H1 (cell line): ENCODE measurements at regions not wholly inside any gene's neighbourhood (a gene's known extent, or its start where the extent isn't known, plus 50 kb on each side); places are given as distances from the start of the nearest gene placed in this dataset.

Source experiments
- CTCF ChIA-PET: fragments of 300-600 bp; sonication (Branson Sonifier 250); formaldehyde crosslinking; loops from one replicate; lab custom pipeline; 2021; ENCODE audit not compliant: partially characterized antibody; lab: Charles Lee
- POLR2A ChIA-PET: fragments of 300-600 bp; sonication (Branson Sonifier 250); formaldehyde crosslinking; loops from one replicate; lab custom pipeline; 2021; ENCODE audit warnings: inconsistent platforms; ENCODE audit not compliant: partially characterized antibody; lab: Charles Lee
- DNase-seq, 2 experiments: peaks; one replicate each; pipeline versions ENCODE4 v3.0.0 to v3.0.0-alpha.2; 2010 to 2022; ENCODE audit warnings: low spot score in 2 of 2, low read depth in 1 of 2, mixed read lengths in 1 of 2
- FAIRE-seq: peaks from 2 replicates; lab custom pipeline; 2011; peaks lifted over from hg19 to GRCh38; lab: Jason Lieb, UNC
- H2AFZ ChIP-seq: 2 replicates; pipeline ENCODE4 v1.8.1; 2012; ENCODE audit warnings: low read length, inconsistent platforms
- H2AK5ac ChIP-seq: 2 replicates; pipeline ENCODE4 v1.6.1; 2013; ENCODE audit warnings: low read depth, low read length
- H2BK120ac ChIP-seq: replicated peaks from 2 replicates; pipeline ENCODE3; 2013; ENCODE audit warnings: low read depth, low read length, inconsistent platforms
- H2BK12ac ChIP-seq: 2 replicates; pipeline ENCODE4 v1.6.1; 2013; ENCODE audit warnings: low read depth, low read length
- H2BK15ac ChIP-seq: 2 replicates; pipeline ENCODE4 v1.6.1; 2013; ENCODE audit warnings: low read length
- H2BK20ac ChIP-seq: 2 replicates; pipeline ENCODE4 v1.6.1; 2013; ENCODE audit warnings: low read length
- H2BK5ac ChIP-seq: 2 replicates; pipeline ENCODE4 v1.6.1; 2013; ENCODE audit warnings: low read depth, low read length
- H3K14ac ChIP-seq: 2 replicates; pipeline ENCODE4 v1.6.1; 2013; ENCODE audit warnings: inconsistent platforms; ENCODE audit not compliant: insufficient read length
- H3K18ac ChIP-seq: 2 replicates; pipeline ENCODE4 v1.6.1; 2013; ENCODE audit warnings: low read length; ENCODE audit errors: extremely low read depth
- H3K23ac ChIP-seq: 2 replicates; pipeline ENCODE4 v1.6.1; 2013; ENCODE audit warnings: inconsistent platforms; ENCODE audit not compliant: insufficient read length
- H3K23me2 ChIP-seq: 2 replicates; pipeline ENCODE4 v1.6.1; 2013; ENCODE audit warnings: low read depth, low read length
- H3K27ac ChIP-seq: 2 replicates; pipeline ENCODE4 v1.6.1; 2011; ENCODE audit warnings: low read depth, low read length, inconsistent platforms
- H3K27me3 ChIP-seq, 4 experiments: replicated peaks in 1 of 4; 1 replicate in 1 of 4; 2 replicates in 3 of 4; pipeline versions ENCODE4 v1.6.1 to v1.8.1; 2011 to 2013; ENCODE audit warnings: low read length in 3 of 4, mild to moderate bottlenecking in 3 of 4, inconsistent platforms in 2 of 4, mixed read lengths in 2 of 4, moderate library complexity in 1 of 4; ENCODE audit not compliant: control insufficient read depth in 3 of 4, insufficient read depth in 3 of 4; ENCODE audit errors: extremely low read depth in 1 of 4
- H3K36me3 ChIP-seq, 4 experiments: 2 replicates each; pipeline versions ENCODE4 v1.6.1 to v1.8.1; 2011 to 2013; ENCODE audit warnings: mild to moderate bottlenecking in 4 of 4, low read length in 3 of 4, moderate library complexity in 2 of 4, control low read depth in 1 of 4, inconsistent platforms in 1 of 4; ENCODE audit not compliant: insufficient read depth in 4 of 4, control insufficient read depth in 2 of 4
- H3K4ac ChIP-seq: replicated peaks from 2 replicates; pipeline ENCODE3; 2013; ENCODE audit warnings: low read length, low read depth, mixed read lengths, inconsistent platforms; ENCODE audit not compliant: insufficient read length
- H3K4me1 ChIP-seq, 4 experiments: replicated peaks in 1 of 4; 1 replicate in 1 of 4; 2 replicates in 3 of 4; pipeline versions ENCODE4 v1.6.1 to v1.8.1; 2011 to 2013; ENCODE audit warnings: low read length in 3 of 4, inconsistent platforms in 2 of 4, mixed read lengths in 1 of 4; ENCODE audit not compliant: insufficient read depth in 4 of 4, control insufficient read depth in 3 of 4
- H3K4me2 ChIP-seq, 2 experiments: 2 replicates each; pipeline versions ENCODE4 v1.6.1 to v1.8.1; 2011 to 2013; ENCODE audit warnings: low read depth in 2 of 2, low read length in 2 of 2, control low read depth in 1 of 2, inconsistent platforms in 1 of 2, mild to moderate bottlenecking in 1 of 2; ENCODE audit not compliant: insufficient read depth in 1 of 2
- H3K4me3 ChIP-seq, 4 experiments: fragments of 200-600, 300-600 bp in 1 of 4; sonication (generic), shearing (Covaris generic), sonication (Bioruptor Twin) in 1 of 4; 2 replicates each; pipeline versions ENCODE4 v1.5.1 to v1.8.1; 2011 to 2016; ENCODE audit warnings: low read length in 4 of 4, low read depth in 3 of 4, control low read depth in 2 of 4, inconsistent platforms in 2 of 4, mild to moderate bottlenecking in 2 of 4, mixed read lengths in 1 of 4, moderate library complexity in 1 of 4; ENCODE audit not compliant: insufficient read depth in 2 of 4; ENCODE audit errors: extremely low read depth in 1 of 4
- H3K56ac ChIP-seq: replicated peaks from 2 replicates; pipeline ENCODE3; 2013; ENCODE audit warnings: low read depth, mild to moderate bottlenecking, mixed read lengths, low read length, inconsistent platforms; ENCODE audit not compliant: insufficient read length
- H3K79me1 ChIP-seq: 2 replicates; pipeline ENCODE4 v1.6.1; 2013; ENCODE audit warnings: low read depth, low read length, control low read depth
- H3K79me2 ChIP-seq, 2 experiments: 2 replicates each; pipeline versions ENCODE4 v1.6.1 to v1.8.1; 2012 to 2013; ENCODE audit warnings: low read length in 2 of 2, mild to moderate bottlenecking in 2 of 2, inconsistent platforms in 1 of 2; ENCODE audit not compliant: insufficient read depth in 2 of 2, control insufficient read depth in 1 of 2
- H3K9ac ChIP-seq, 4 experiments: replicated peaks in 1 of 4; 1 replicate in 1 of 4; 2 replicates in 3 of 4; pipeline versions ENCODE4 v1.6.1 to v1.8.1; 2011 to 2013; ENCODE audit warnings: low read depth in 3 of 4, low read length in 3 of 4, control low read depth in 2 of 4, mild to moderate bottlenecking in 2 of 4, moderate library complexity in 2 of 4, inconsistent platforms in 1 of 4; ENCODE audit errors: extremely low read depth in 1 of 4
- H3K9me3 ChIP-seq, 2 experiments: 2 replicates each; pipeline versions ENCODE4 v1.6.1 to v1.8.1; 2012 to 2013; ENCODE audit warnings: mild to moderate bottlenecking in 2 of 2, moderate library complexity in 2 of 2, control low read depth in 1 of 2, inconsistent platforms in 1 of 2, low read depth in 1 of 2, low read length in 1 of 2, mixed read lengths in 1 of 2; ENCODE audit not compliant: insufficient read depth in 2 of 2
- H4K20me1 ChIP-seq, 2 experiments: replicated peaks in 1 of 2; 2 replicates each; pipeline versions ENCODE3 to v1.8.1; 2011 to 2013; ENCODE audit warnings: inconsistent platforms in 2 of 2, low read length in 2 of 2, mild to moderate bottlenecking in 1 of 2; ENCODE audit not compliant: insufficient read depth in 2 of 2, control insufficient read depth in 1 of 2
- H4K5ac ChIP-seq: 2 replicates; pipeline ENCODE4 v1.6.1; 2013; ENCODE audit warnings: low read length, low read depth, mixed read lengths, inconsistent platforms; ENCODE audit not compliant: insufficient read length
- H4K8ac ChIP-seq: 2 replicates; pipeline ENCODE4 v1.8.0; 2013; ENCODE audit warnings: mild to moderate bottlenecking, moderate library complexity, low read length, inconsistent platforms; ENCODE audit not compliant: insufficient read depth; ENCODE audit errors: extremely low read depth
- H4K91ac ChIP-seq: replicated peaks from 2 replicates; pipeline ENCODE3; 2013; ENCODE audit warnings: low read length, mixed read lengths, inconsistent platforms; ENCODE audit not compliant: insufficient read length
- ATF3 ChIP-seq: IDR thresholded peaks from 2 replicates; pipeline ENCODE4 v1.6.1; 2011; ENCODE audit warnings: low read depth, mild to moderate bottlenecking, low read length; ENCODE audit not compliant: insufficient read depth
- BACH1 ChIP-seq: IDR thresholded peaks from 2 replicates; pipeline ENCODE4 v1.6.1; 2012; ENCODE audit warnings: low read length, improper control_type of control experiment
- CTCF ChIP-seq, 3 experiments: IDR thresholded peaks; 1 replicate in 2 of 3; 2 replicates in 1 of 3; pipeline versions ENCODE4 v1.5.1 to v1.6.1; 2011; ENCODE audit warnings: low read length in 3 of 3, mild to moderate bottlenecking in 3 of 3, inconsistent platforms in 2 of 3, low read depth in 1 of 3, moderate library complexity in 1 of 3; ENCODE audit not compliant: insufficient read depth in 1 of 3; ENCODE audit errors: control extremely low read depth in 1 of 3
- KDM5A ChIP-seq: fragments of 200-600 bp; IDR thresholded peaks from 2 replicates; pipeline ENCODE4 v1.7.1; 2012; ENCODE audit warnings: mild to moderate bottlenecking, low read length, inconsistent platforms, mixed read lengths
- MAFK ChIP-seq: IDR thresholded peaks from 2 replicates; pipeline ENCODE4 v1.6.1; 2012; ENCODE audit warnings: low read depth, mild to moderate bottlenecking, improper control_type of control experiment, low read length
- MAX ChIP-seq: IDR thresholded peaks from 2 replicates; pipeline ENCODE4 v1.6.1; 2012; ENCODE audit warnings: inconsistent platforms
- NRF1 ChIP-seq: IDR thresholded peaks from 2 replicates; pipeline ENCODE4 v1.6.1; 2011; ENCODE audit warnings: mild to moderate bottlenecking, low read depth, low read length, improper control_type of control experiment
- POLR2AphosphoS5 ChIP-seq: IDR thresholded peaks from 2 replicates; pipeline ENCODE4 v1.6.1; 2011; ENCODE audit warnings: low read depth, low read length
- RXRA ChIP-seq: IDR thresholded peaks from 2 replicates; pipeline ENCODE4 v1.6.1; 2011; ENCODE audit warnings: low read depth, mild to moderate bottlenecking, low read length, moderate library complexity; ENCODE audit not compliant: insufficient read depth
- SIN3A ChIP-seq, 2 experiments: IDR thresholded peaks in 1 of 2; conservative IDR thresholded peaks in 1 of 2; 2 replicates each; pipeline ENCODE4 v1.6.1; 2011 to 2012; ENCODE audit warnings: low read length in 2 of 2, improper control_type of control experiment in 1 of 2, low read depth in 1 of 2, mild to moderate bottlenecking in 1 of 2
- SUZ12 ChIP-seq: fragments of 200-600 bp; sonication (generic); IDR thresholded peaks from 2 replicates; pipeline ENCODE4 v1.6.1; 2012; ENCODE audit warnings: mild to moderate bottlenecking, inconsistent platforms, low read length, moderate library complexity, mixed read lengths
- TAF7 ChIP-seq: optimal IDR thresholded peaks from 2 replicates; pipeline ENCODE3; 2011; ENCODE audit warnings: low read depth, mild to moderate bottlenecking, inconsistent platforms, low read length, moderate library complexity, borderline replicate concordance
- WGBS, 2 experiments: shearing (Covaris generic) in 1 of 2; methylation state at CpG; one replicate each; pipeline versions ENCODE4 v1.1.6 to v1.1.7; 2013 to 2015; ENCODE audit warnings: low lambda C conversion rate in 2 of 2, mixed read lengths in 2 of 2, inconsistent platforms in 1 of 2, low coverage in 1 of 2, missing lambda C conversion rate in 1 of 2; ENCODE audit not compliant: insufficient replicate concordance in 2 of 2, insufficient coverage in 1 of 2, insufficient read length in 1 of 2; ENCODE audit errors: extremely low coverage in 1 of 2, missing lambda C conversion rate in 1 of 2; 5-methylcytosine and 5-hydroxymethylcytosine counted together

GRCh38 chr14:87632796-87633195 lies 360.2 kb downstream of the GALC start:
- H2BK5ac ChIP-seq: no peak overlapping the region
- ChIA-PET POLR2A (no interaction called here), CTCF (no interaction called here)
- H3K4me1 ChIP-seq: no peaks in the 10 kb centered on the region
- H3K27ac ChIP-seq: no peak overlapping the region
- no peak overlapping the region for H3K4me3 ChIP-seq
- H2AFZ ChIP-seq: no peak overlapping the region
- no peaks in the 10 kb centered on the region for H3K79me2 ChIP-seq
- no peak overlapping the region for H4K8ac ChIP-seq
- DNase-seq (no peak), FAIRE-seq (no peak)
- no peak overlapping the region for H3K23ac ChIP-seq
- H4K20me1 ChIP-seq: no peaks in the 10 kb centered on the region
- H3K23me2 ChIP-seq: no peaks in the 10 kb centered on the region
- no peak overlapping the region for H2BK20ac ChIP-seq
- no peak for TF ChIP-seq RXRA
- TF ChIP-seq TAF7: no peak
- TF ChIP-seq NRF1: no peak
- no peak for TF ChIP-seq MAFK
- TF ChIP-seq KDM5A: no peak
- no peak for TF ChIP-seq SUZ12
- TF ChIP-seq POLR2AphosphoS5: no peak
- TF ChIP-seq BACH1: no peak
- TF ChIP-seq SIN3A (conservative IDR thresholded peaks at IDR 0.05 in 1 of 2, IDR thresholded peaks at IDR 0.05 in 1 of 2; ENCODE audit: low read depth in 1 of 2, low read length in 2 of 2): no peak
- no peak for TF ChIP-seq ATF3
- no peak for TF ChIP-seq MAX
- no peak for TF ChIP-seq CTCF (IDR thresholded peaks at IDR 0.05; ENCODE audit: control extremely low read depth in 1 of 3, insufficient read depth in 1 of 3, low read depth in 1 of 3, low read length in 3 of 3)
- H3K79me1 ChIP-seq: no peaks in the 10 kb centered on the region
- no peak overlapping the region for H3K14ac ChIP-seq
- no peaks in the 10 kb centered on the region for H3K9me3 ChIP-seq
- no peak overlapping the region for H2BK120ac ChIP-seq
- H2BK12ac ChIP-seq: no peak overlapping the region
- H3K36me3 ChIP-seq: no peaks in the 10 kb centered on the region
- H3K4ac ChIP-seq: no peak overlapping the region
- H3K4me2 ChIP-seq: no peak overlapping the region
- no peak overlapping the region for H3K18ac ChIP-seq
- H2AK5ac ChIP-seq: no peak overlapping the region
- H3K9ac ChIP-seq: no peak overlapping the region
- H3K56ac ChIP-seq: no peak overlapping the region
- H4K5ac ChIP-seq: no peak overlapping the region
- no peak overlapping the region for H4K91ac ChIP-seq
- 92% methylated on average over 4 of the region's 4 CpGs; no CpG with 5 or more reads in 1 of the 2 experiments for WGBS, 2 experiments
- H2BK15ac ChIP-seq: no peak overlapping the region
- H3K27me3 ChIP-seq: no peaks in the 10 kb centered on the region
